ENCODE measurements at regions not wholly inside any gene's neighbourhood (a gene's known extent, or its start where the extent isn't known, plus 50 kb on each side); places are given as distances from the start of the nearest gene placed in this dataset.
A peak's percentile ranks its signal among the peaks of the same experiment; 100 is the strongest.

- DNase-seq (ENCODE audit: low spot score) (no peak), ATAC-seq (ENCODE audit: low FRiP score) (peak; percentile 82)
- TF ChIP-seq CTCF (IDR thresholded peaks at IDR 0.05) = no peak
Measured at GRCh38 chr18:8960740-8961657, 141.5 kb upstream of the NDUFV2 start.

GRCh38 chr18:8962192-8962779 is 140.2 kb upstream of the NDUFV2 start:
- no peak for TF ChIP-seq CTCF (IDR thresholded peaks at IDR 0.05)
- DNase-seq (ENCODE audit: low spot score) (no peak), ATAC-seq (ENCODE audit: low FRiP score) (no peak)

- ATAC-seq (ENCODE audit: low FRiP score) (no peak), DNase-seq (ENCODE audit: low spot score) (no peak)
- TF ChIP-seq CTCF (IDR thresholded peaks at IDR 0.05) = no peak
Measured at GRCh38 chr18:8962855-8963635, 139.5 kb upstream of the NDUFV2 start.

- DNase-seq (ENCODE audit: low spot score) (no peak), ATAC-seq (ENCODE audit: low FRiP score) (no peak)
- no peak for TF ChIP-seq CTCF (IDR thresholded peaks at IDR 0.05)
Measured at GRCh38 chr18:8963876-8964275, 138.6 kb upstream of the NDUFV2 start.

GRCh38 chr18:8965398-8965797 is 137.1 kb upstream of the NDUFV2 start:
- TF ChIP-seq CTCF (IDR thresholded peaks at IDR 0.05) = no peak
- DNase-seq (ENCODE audit: low spot score) = no peak

GRCh38 chr18:8966821-8967220 is 135.7 kb upstream of the NDUFV2 start:
- DNase-seq (ENCODE audit: low spot score) = no peak
- no peak for TF ChIP-seq CTCF (IDR thresholded peaks at IDR 0.05)
- ATAC-seq (ENCODE audit: low FRiP score) = no peak

More at GRCh38 chr18:8965398-8965797, 137.1 kb upstream of the NDUFV2 start:
- ATAC-seq (ENCODE audit: low FRiP score) = no peak
